ENCODE measurements at regions not wholly inside any gene's neighbourhood (a gene's known extent, or its start where the extent isn't known, plus 50 kb on each side); places are given as distances from the start of the nearest gene placed in this dataset.
"Not testable (repeated sequence)": the region's sequence is repeated elsewhere in the genome, so short reads cannot be mapped to it uniquely, and the experiment has no call there.

DNA sequence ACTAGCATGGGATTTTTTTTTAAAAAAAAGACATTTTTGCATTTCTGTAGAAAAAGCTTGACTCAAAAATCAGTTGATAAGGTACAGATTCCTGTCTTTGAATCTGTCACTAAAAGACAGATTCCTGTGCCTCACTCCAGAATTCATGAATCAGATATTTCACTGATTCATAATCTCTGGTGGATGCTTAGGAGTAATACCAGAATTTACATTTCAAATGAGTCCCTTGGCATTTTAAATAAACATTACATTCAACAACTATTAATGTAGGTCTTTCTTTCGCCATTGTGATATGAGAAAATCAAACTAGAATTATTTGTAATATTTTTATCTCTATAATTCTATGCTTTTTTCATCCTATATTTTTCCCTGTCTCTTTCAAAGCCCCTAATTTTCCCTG lies 128.3 kb downstream of the APIP start:
- DNase-seq (ENCODE audit: low spot score) = no peak
- TF ChIP-seq, protein P1, sequence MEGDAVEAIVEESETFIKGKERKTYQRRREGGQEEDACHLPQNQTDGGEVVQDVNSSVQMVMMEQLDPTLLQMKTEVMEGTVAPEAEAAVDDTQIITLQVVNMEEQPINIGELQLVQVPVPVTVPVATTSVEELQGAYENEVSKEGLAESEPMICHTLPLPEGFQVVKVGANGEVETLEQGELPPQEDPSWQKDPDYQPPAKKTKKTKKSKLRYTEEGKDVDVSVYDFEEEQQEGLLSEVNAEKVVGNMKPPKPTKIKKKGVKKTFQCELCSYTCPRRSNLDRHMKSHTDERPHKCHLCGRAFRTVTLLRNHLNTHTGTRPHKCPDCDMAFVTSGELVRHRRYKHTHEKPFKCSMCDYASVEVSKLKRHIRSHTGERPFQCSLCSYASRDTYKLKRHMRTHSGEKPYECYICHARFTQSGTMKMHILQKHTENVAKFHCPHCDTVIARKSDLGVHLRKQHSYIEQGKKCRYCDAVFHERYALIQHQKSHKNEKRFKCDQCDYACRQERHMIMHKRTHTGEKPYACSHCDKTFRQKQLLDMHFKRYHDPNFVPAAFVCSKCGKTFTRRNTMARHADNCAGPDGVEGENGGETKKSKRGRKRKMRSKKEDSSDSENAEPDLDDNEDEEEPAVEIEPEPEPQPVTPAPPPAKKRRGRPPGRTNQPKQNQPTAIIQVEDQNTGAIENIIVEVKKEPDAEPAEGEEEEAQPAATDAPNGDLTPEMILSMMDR (IDR thresholded peaks at IDR 0.05; ENCODE audit: extremely low read depth, missing control alignments) = no peak

DNA sequence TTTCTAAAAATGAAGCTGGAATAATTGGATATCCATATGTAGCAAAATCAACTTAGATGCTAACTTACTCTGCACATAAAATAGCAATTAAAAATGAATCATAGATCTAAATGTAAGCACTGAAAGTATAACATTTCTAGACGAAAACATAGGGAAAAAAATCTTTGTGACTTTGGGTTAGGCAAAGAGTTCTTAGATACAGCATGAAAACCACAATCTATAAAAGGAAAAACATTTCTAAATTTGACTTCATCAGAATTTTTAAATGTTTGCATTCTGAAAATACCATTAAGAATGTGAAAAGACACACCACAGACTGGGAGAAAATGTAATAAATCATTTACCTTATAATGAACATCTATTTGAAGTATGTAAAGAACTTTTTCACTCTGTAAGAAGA lies 128.8 kb downstream of the APIP start:
- DNase-seq (ENCODE audit: low spot score) = no peak
- TF ChIP-seq, protein P1 (IDR thresholded peaks at IDR 0.05; ENCODE audit: extremely low read depth, missing control alignments) = no peak

DNA sequence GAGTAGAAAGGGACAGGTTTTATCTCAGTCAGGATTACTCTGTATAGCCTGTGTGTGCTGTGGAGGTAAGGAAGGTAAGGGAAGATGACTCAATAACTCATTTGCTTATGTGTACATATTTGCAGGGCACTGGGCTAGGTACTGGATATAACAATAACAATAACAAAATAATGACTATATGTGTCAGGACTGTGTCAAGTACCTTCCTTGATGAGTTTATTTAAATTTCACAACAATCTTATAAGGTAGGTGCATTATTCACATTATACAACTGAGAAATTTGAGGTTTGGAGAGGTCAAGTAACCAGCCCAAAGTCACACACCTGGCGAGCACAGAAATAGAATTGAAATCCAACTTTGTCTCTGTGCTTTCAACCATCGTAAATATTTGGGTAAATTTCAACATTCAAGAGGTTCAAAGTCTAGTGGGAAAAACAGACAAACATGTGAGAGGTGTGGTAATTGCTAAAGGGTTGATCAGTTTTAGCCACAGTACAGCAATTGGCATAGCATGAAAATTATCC lies 131.8 kb downstream of the APIP start:
- TF ChIP-seq, protein P1 (IDR thresholded peaks at IDR 0.05; ENCODE audit: extremely low read depth, missing control alignments) = no peak
- DNase-seq (ENCODE audit: low spot score) = no peak

DNA sequence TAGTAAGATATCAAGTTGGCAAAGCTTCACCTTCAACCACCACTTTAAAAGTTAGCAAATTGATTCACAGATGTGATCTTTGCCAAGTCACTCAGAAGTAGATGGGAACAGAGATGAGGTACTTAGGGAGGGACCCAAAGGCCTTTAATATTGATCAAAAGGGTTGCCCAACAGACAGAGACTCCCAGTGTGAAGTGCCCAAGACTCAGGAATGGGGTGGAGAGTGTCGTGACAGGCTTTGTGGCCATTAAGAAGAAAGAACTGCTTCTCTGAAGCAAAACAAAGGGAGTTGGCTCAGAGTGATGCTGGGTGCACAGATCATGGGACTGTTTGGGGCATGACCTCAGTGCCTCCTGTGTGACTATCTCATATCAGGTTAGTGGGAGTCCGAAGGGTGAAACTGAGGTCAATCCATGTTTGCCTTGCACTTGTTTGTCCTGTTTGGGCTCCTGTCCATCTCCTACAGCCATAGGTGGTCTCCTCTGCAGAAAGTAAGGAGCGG lies 132.3 kb downstream of the APIP start:
- DNase-seq (ENCODE audit: low spot score) = no peak
- TF ChIP-seq, protein P1 (IDR thresholded peaks at IDR 0.05; ENCODE audit: extremely low read depth, missing control alignments) = no peak

DNA sequence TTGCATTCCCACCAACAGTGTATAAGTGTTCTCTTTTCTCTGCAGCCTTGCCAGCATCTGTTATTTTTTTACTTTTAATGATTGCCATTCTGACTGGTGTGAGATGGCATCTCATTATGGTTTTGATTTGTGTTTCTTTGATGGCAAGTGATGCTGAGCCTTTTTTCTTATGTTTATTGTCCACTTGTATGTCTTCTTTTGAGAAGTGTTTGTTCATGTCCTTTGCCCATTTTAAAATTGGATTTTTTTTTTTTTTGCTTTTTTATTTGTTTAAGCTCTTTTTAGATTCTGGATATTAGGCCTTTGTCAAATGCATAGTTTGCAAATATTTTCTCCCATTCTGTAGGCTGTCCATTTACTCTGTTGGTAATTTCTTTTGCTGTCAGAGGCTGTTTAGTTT lies 134.4 kb downstream of the APIP start:
- DNase-seq (ENCODE audit: low spot score) = not testable (repeated sequence)

DNA sequence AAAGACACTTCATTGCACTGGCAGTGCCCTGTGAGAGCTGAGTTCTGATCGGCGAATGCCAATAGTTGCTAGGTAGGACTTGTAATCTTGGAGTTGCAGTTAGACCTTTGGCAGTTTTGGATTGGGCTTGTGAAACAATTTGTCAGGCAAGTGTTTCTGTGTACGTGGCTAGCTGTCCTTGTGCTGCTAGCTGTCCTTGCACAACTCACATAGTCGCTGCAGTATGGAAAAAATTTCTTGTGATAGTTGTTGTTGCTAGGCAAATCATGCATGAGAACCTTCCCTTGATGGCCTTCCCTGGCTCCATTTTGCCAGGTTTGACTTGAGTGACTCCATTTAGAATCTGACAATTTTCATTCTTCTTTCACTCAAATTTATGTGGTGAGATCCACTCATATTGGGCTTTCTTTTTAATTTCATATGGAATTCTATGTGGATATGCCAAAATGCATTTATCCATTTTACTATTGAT lies 140.7 kb downstream of the APIP start:
- TF ChIP-seq, protein P1 (IDR thresholded peaks at IDR 0.05; ENCODE audit: extremely low read depth, missing control alignments) = no peak

DNA sequence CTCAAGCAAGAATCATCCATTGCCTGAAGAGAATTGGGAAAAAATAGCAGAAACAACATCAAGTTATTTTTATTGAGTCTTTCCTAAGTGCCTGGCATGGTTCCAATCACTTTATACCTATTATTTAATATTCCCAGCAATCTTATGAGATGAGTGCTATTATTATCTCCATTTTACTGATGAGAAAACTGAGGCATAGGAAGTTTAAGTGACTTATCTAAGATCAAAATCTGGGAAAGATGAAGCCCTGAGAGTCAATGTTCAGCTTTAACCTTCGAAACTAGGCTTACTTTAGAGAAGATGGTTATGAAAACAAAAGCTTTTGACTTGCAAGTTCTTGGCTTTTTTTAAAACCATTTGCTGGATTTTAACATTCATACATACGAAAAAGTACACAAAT lies 141.6 kb downstream of the APIP start:
- DNase-seq (ENCODE audit: low spot score) = no peak
- TF ChIP-seq, protein P1 (IDR thresholded peaks at IDR 0.05; ENCODE audit: extremely low read depth, missing control alignments) = no peak

More for the DNA sequence above, 140.7 kb downstream of the APIP start:
- no peak for DNase-seq (ENCODE audit: low spot score)

DNA sequence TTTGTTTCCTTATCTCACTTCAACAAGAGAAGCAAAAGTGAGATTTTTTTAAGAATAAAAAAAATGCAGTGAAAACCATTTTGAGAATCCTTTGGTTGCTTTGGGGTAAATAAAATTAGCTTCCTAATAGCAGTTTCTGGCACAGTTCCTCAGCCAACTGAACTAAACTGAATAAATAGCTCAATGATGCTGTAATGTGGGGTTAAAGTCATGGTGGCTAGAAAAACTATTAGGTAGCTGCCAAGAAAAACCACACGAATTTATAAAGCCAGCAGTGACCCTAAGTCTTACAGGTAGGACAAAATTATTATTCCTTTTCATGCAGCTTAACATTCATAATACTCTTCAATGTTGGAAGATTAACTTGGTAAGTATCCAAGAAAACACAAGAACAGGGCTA lies 142.4 kb downstream of the APIP start:
- no peak for DNase-seq (ENCODE audit: low spot score)
- TF ChIP-seq, protein P1 (IDR thresholded peaks at IDR 0.05; ENCODE audit: extremely low read depth, missing control alignments) = no peak

Measured in GM20000 (cell line).